HG02840 (cell line): ENCODE measurements at regions not wholly inside any gene's neighbourhood (a gene's known extent, or its start where the extent isn't known, plus 50 kb on each side); places are given as distances from the start of the nearest gene placed in this dataset.
"Not testable (repeated sequence)": the region's sequence is repeated elsewhere in the genome, so short reads cannot be mapped to it uniquely, and the experiment has no call there.

Experiments used
- ATAC-seq: cut with Tn5 transposase; IDR thresholded peaks from one replicate; pipeline ENCODE4 v1.9.1; 2021; ENCODE audit warnings: mild to moderate bottlenecking, moderate library complexity, moderate number of reproducible peaks; ENCODE audit not compliant: unreplicated experiment, low FRiP score

DNA sequence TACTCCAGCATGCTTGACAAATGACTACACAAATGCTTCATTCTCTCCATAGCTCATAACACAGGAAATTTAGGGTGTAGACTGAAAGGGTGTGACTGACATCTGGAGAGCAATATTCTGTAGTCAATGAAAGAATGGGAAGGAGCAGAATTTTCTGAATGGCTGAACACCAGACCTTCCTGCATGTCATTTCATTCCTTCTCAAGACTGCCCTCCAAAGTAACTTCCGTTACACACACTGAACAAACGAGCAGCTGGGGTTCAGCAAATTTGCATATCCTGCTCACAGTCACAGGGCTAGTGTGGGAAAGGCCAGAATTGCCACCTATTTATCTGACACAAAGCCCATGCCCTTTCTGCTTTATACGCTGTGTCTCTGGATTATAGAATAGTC lies 325.0 kb upstream of the CFAP20DC start:
- ATAC-seq = peak; percentile 100

DNA sequence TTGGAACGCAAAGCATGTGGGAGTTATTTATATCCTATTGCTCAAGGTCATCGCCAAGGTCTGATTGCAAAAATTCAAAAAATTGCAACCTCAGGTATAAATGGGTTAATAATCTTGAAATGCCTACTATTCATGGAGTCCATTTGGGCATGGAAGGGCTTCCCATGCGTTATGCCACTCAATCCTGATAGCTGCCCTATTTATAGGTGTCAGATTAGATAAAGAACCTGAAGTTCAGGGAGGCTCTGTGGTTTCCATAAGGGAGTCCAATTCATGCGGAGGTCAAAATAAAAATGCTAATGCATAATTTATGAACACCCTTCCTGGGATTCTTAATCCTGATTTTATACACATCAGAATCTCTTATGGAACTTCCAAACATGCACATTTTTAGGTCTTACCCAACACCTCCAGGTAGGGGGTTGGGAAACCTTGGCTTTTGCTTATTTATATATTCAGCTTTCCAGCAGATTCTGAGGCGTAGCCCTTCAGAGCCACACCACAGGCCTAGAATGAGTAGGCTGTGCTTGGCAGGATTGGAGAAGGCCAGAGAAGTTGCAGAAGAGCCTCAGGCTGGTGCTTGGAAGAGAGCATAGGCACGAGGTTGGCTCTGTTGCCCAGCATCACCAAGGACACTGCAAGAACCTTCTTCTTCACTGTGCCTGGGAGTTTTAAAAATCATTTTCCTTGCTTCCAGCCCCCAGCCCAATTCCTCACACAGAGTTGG lies 324.4 kb upstream of the CFAP20DC start:
- peak; percentile 11 for ATAC-seq

DNA sequence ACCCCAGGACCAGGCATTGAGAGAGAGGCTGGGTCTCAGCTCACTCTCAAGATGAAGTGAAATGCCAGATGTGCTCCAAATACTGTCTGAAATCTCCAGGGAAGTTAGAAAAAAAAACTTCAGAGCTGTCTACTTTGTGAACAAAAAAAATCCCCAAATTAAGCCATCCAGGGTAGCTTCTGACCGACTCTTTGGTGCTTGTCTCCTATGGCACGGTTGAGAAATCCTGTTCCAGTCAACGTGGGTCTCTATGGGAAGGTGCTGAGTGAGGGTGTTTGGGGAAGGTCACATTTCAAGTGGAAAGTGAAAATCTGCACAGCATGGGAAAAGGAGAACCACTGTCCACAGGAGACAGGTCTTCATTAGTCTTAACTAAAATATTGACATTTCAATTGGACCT lies 322.5 kb upstream of the CFAP20DC start:
- no peak for ATAC-seq

DNA sequence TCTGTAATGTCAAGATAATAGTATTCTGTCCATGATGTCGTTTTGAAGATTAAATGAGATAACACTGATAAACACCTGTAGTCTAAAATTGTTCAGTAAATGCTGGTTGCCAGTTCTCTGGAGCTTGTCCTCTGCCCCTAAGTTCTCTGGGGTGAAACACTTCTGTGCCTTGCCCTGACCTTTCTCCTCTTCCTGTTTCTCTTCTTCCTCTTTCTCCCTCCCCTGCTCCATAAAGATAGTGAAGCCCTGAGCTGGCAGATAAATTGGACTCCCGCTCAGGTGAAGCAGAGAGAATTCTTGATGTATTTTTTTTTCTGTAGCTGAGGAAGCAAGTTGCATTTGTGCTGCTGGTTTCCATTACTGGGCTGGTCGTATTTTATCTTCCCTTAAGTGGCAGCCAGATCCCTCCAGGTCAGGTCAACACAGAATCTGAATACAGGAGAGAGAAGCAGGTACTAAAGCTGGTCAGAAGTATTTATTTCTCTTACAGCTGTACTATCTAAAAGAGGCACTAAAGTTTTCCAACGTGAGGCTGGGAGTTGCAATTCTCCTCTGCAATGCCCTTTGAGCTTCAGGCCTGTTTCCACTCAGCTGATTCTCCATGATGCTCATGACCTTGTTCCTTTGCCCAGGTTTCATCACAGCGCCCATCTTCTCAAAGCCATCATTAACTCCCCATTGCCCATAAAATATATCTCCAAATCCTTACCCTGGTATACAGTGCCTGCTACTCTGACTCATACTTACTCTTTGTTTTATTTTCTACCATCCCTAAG lies 319.3 kb upstream of the CFAP20DC start:
- no peak for ATAC-seq

DNA sequence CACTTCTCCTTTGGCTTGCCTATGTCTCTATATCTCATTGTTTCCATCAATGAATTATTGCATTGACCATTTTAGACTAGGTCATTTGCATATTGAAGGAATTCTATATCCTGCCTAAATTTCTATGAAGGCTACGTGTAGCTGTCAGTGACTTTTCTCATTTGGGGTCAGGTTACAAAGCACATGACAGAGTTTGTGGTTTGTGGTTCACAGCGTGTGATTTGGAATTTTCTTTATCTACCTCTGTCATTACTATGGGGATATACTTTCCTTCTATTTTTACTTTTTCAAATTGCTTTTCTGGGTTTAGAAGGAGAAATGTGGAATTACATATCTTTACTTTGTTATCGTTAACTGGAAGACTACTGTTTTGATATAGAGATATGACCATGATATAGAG lies 317.3 kb upstream of the CFAP20DC start:
- no peak for ATAC-seq

DNA sequence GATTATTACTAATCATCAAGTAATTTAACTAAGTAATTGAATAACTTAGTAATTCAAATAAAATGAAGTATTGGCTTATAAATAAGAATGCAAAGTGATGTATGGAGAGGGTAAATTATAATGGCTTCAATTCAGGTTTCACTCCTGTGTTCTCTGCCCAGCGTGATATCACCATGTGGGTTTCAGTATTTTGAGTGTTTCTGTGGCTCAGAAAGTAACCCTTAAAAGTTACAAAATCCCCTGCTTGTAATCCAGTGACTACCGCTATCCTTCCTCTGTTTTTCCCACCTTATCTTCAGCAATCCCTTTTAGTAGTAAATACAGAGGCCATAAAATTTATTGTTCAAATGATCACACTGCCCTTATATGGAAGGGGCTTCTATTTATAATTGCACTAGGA lies 316.4 kb upstream of the CFAP20DC start:
- no peak for ATAC-seq

DNA sequence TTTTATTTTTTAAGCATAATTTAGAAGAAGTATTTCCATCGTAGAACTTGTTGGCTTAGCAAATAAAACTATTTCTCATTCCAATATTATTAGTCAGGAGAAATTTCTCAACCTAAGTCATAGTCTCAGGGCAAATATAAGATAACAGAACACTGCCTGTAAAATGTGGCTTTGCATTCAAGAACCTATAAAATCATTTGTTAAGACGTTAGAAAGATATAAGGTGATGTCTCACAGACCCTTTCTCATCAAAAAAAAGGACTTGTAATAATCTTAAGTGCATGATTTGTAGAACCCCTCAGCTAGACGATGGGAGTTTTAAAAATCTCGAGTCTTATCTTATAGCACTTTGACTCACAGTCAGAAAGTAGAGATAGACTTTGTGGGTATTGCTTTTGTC lies 314.7 kb upstream of the CFAP20DC start:
- no peak for ATAC-seq

DNA sequence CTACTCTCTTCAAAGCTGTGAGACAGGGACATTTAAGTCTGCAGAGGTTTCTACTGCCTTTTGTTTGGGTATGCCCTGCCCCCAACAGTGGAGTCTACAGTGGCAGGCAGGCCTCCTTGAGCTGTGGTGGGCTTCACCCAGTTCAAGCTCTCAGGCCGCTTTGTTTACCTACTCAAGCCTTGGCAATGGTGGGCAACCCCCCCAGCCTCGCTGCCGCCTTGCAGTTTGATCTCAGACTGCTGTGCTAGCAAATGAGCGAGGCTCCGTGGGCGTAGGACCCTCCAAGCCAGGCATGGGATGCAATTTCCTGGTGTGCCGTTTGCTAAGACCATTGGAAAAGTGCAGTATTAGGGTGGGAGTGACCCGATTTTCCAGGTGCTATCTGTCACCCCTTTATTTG lies 310.5 kb upstream of the CFAP20DC start:
- ATAC-seq = not testable (repeated sequence)

DNA sequence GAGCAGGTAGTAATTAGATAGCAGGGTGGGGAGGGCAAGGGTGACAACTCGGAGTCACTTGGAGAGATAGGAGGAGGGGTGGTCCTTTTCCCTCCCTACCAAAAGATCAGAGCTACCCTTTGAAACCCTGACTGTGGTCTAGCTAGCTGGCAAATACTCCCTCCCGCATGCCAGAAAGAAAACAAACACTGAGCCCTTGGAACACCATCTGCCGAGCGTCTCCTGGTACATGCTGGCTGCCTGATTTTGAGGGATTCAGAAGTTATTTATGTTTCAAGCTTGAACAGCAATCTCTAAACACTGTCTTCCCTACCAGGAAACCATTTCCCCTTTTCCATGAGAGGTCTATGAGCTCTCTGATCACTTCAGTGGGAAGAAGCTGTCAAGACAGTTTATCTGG lies 291.6 kb upstream of the CFAP20DC start:
- ATAC-seq = no peak

DNA sequence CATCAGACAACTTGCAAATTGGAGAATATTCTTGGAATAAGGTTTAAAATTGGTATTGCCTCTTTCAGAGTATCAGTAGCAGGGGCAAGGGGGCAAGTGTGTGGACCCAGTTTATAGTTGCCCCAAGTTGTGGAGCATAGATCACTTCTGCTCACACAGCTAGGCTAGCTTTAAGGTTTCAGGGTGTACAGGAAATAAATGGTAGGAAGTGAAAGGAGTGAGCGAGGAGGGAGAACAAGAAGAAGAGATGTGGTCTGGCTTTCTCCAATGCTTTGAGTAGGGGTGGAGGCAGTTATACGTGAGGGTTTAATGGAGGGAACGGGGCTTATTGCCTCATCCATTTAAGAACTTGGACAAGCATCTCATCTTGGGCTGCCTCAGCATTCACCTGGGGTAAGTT lies 290.0 kb upstream of the CFAP20DC start:
- no peak for ATAC-seq

DNA sequence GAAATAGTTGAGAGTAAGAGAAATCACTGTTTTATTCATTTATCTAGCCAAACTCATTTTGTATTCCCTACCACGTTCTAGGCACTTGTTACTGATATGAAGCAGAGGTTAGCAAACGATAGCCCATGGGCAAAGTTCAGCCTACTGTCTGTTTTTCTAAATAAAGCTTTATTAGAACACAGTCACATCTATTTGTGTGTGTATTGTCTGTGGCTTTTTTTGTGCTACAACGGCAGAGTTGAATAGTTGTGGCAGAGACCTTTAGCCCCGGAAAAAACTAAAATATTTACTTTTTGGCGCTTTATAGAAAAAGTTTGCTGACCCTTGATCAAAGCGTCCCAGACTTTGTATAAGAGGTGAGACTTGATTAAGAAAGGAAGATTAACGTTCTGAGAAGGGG lies 289.1 kb upstream of the CFAP20DC start:
- ATAC-seq = no peak

DNA sequence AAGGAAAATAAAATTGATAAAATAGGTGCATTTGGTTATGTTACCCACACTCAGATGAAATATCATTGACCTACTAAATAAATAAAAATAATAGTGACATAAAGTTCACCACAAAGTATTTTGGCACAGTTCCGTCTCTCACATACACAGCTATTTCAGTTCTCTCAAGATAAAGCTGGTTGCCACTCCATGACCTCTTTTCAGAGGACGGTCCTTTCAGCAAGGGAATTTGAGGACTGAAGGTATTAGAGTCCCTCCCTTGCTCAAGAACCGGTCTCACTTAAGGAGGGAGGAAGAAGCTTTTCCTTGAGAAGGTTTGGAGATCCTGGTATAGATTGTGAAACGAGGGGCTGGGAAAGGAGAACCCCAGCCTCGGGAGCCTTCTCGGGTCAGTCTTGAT lies 285.5 kb upstream of the CFAP20DC start:
- ATAC-seq = no peak

DNA sequence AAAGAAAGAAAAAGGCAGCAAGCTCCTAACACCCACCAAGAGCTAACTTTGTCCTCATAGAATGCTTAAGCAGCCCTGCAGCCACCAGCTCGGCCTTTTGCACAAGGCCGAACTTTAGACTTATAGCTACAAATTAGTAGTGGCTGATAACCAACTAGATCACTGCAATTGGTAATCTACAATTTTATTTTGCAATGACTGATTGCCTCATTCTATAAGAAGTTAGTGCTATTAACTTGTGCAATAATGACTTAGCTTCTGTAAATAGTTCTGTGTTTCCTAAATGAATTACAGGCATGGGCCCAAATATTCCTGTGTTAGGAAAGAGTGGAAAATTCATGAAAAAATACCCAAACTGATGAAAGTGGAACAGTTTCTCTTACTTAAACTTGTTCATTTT lies 284.8 kb upstream of the CFAP20DC start:
- no peak for ATAC-seq

DNA sequence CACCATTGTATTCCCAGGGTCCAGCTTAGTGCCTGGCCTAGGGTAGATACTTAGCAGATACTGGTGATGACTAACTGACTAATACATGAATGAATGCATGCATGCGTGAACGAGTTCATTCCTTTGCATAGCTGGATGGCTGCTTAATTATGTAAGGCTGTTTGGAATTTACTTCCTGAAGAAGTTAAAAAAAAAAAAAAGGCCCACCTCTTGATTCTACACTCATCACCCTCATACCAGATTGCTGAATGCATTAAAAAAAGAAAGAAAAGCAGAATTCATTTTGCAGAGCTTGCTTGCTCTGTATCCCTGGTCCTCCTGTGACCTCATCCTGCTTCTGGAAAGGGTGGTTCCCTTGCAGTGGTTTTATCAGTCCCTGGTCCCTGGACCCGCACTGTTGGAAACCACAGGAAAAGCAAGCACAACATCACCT lies 277.6 kb upstream of the CFAP20DC start:
- no peak for ATAC-seq

DNA sequence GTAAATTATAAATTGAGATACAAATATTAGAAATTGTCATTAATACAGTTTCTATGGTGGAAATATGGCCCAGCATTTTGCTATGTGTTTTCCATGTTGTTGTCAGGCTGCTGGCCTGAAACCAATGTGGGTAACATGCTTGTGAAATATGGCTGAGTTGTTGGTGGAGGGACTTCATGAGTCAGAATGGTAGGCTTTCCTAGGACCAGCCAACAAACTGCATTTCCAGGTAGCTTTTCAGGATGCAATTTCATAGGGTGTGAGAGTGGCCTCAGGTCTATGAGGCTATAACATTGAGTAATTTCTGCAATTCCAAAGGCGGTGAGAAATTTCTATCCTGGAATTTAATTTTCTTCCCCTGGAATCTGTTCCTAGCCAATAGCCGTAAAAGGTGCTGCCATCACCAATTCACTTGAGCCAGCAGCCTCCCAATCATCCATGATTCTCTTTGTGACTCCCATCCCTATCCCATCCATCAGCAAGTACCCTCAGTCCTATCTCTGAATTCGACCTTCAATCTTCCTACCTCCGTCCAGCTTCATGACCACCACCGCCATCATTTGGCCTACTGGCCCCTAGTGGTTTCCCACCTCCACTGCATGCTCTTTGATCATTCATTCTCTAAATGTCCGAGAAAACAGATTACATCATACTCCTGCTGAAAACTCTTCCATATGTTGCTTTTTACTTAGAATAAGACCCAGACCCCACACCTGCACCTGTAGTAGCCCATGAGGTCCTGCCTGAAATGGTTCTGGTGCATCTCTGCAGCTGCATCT lies 276.6 kb upstream of the CFAP20DC start:
- no peak for ATAC-seq

DNA sequence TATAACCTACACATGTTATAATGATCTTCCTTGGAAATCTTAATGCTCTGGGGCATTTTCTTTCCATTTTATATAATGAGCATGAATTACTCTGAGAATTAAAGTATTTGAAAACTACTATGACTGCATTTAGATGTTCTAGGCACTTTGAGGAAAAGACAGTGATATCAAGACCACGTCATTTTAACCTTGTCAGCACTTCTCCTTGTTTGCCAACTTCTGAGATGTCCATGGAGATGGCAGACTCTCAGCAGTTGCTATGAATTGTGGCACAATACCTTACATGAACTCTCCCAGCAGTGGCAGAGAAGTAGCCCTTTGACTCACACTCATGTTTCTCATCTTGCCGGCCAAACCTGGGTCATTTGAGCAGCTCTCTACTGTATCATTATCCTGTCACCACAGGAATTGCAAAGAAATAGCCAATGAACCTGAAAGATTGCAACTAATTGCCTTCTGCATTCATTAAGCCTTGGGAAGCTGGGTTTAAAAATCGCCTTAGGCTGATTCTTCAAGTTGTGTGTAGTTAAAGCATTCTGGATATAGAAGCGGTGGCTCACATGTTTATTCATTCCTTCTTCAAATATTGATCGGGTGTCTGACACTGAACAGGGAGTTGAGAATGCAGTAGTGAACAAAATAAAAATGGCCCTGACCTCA lies 272.2 kb upstream of the CFAP20DC start:
- ATAC-seq = no peak

DNA sequence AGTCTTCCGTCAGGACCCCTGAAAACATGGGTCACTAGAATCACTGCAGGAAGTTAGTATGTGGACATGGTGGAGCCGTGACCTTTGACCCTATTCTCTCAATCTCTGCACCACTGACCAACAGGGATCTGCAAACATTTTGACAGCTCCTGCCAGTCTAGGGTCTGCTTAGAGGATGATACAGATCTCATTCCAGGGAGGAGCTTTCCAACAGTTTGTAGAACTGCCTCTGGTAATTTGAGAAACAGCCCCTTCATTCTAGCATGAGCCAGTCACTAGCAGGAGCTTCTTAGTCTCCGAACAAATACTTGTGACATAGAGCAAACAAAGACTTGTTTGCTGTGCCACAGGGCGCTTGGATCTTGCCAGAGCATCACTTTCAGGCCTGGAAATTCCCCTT lies 270.3 kb upstream of the CFAP20DC start:
- no peak for ATAC-seq

DNA sequence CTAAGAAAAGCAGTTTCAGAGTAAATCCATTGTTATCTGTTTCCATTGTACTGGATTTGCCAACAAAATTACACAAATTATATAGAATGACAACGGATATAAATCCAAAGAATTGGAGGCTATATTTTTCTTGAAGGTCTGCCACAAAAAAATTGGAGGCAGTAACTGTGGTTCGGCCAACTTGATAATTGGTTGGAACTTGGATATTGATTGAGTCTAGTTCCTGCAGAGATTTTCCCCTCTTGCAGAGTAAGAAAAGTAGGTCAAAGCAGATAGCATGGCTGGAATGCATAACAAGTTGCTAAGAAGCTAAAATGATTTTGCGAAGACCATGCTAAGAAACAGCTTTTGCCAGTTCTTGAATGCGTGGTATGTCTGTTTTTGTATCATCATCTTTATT lies 269.6 kb upstream of the CFAP20DC start:
- ATAC-seq = no peak

DNA sequence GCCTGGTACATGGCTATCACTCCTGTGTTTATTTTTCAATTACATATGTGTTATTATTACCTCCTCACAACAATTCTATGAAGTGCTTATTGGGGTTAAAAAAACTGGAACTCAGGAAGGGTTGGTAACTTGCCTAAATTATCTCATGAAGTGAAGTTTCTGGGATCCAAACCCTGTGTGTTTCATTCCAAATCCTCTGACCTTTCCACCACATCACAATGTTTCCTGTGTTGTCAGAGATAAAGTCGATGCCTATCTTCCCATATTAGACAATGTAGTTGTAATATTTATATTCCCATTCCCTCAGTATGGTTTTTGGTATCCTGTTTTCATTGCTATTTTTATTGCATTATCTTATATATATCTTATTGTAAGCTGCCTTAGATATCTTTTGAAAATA lies 269.1 kb upstream of the CFAP20DC start:
- ATAC-seq = no peak

DNA sequence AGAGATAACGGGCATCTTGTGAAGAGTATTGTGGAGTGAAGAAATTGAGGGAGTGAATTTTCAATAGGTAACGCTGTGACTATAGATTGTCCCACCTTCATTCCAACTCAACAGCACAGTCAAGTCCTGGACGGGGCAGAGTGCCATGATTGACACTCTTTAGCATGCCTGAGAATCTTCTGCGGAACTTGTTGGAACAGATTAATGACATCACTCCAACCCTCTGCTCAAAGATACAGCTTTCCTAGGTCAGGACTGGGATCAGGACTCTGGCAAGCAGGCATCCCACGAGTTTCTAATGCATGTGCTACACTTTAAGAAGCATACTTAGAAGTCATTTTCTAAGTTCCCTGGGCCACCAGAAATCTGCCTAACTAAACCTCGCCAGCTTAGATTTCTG lies 267.6 kb upstream of the CFAP20DC start:
- ATAC-seq = no peak
